HEK293 (cell line): ENCODE measurements at regions not wholly inside any gene's neighbourhood (a gene's known extent, or its start where the extent isn't known, plus 50 kb on each side); places are given as distances from the start of the nearest gene placed in this dataset.

Source experiments
- CTCF ChIA-PET: fragments of 350-600 bp; formaldehyde crosslinking; extraction: SDS; loops from one replicate; lab custom pipeline; 2021; ENCODE audit warnings: antibody characterized with exemption; lab: Yijun Ruan, JAX
- POLR2A ChIA-PET: fragments of 300-600 bp; formaldehyde crosslinking; extraction: SDS; loops from one replicate; lab custom pipeline; 2020; ENCODE audit warnings: antibody characterized with exemption, inconsistent platforms; lab: Yijun Ruan, JAX
- H3K27ac ChIP-seq: fragments of 200-500 bp; sonication (Bioruptor generic); 2 replicates; pipeline ENCODE4 v1.5.1; 2014; ENCODE audit warnings: low read depth, low read length, control low read depth, inconsistent platforms; ENCODE audit errors: extremely low read depth
- H3K36me3 ChIP-seq, 2 experiments: fragments of 200-500 bp in 1 of 2; sonication (Bioruptor generic) in 1 of 2; 1 replicate in 1 of 2; 2 replicates in 1 of 2; pipeline ENCODE4 v1.5.1; 2014 to 2017; ENCODE audit warnings: inconsistent platforms in 2 of 2, low read length in 2 of 2; ENCODE audit not compliant: control insufficient read depth in 2 of 2, insufficient read depth in 1 of 2
- H3K4me1 ChIP-seq: fragments of 200-500 bp; sonication (Bioruptor generic); 2 replicates; pipeline ENCODE4 v1.5.1; 2014; ENCODE audit warnings: mild to moderate bottlenecking, low read length, inconsistent platforms; ENCODE audit not compliant: control insufficient read depth, insufficient read depth
- H3K4me3 ChIP-seq: 2 replicates; pipeline ENCODE4 v1.5.1; 2011; ENCODE audit warnings: low read depth, mild to moderate bottlenecking, control low read depth, low read length, moderate library complexity
- H3K9me3 ChIP-seq: fragments of 200-500 bp; sonication (Bioruptor generic); 2 replicates; pipeline ENCODE4 v1.5.1; 2014; ENCODE audit warnings: low read depth, low read length, inconsistent platforms; ENCODE audit not compliant: control insufficient read depth, insufficient read depth
- HOXA7 ChIP-seq: sonication (generic); formaldehyde crosslinking; IDR thresholded peaks from 2 replicates; pipeline ENCODE4 v1.8.1; 2022; ENCODE audit warnings: missing genetic modification reagents, borderline replicate concordance
- KLF10 ChIP-seq: fragments of 450-650 bp; IDR thresholded peaks from 2 replicates; pipeline ENCODE4 v1.5.1; 2018; ENCODE audit warnings: missing biosample characterization, mild to moderate bottlenecking, missing genetic modification characterization
- PRDM4 ChIP-seq: fragments of 450-650 bp; formaldehyde crosslinking; IDR thresholded peaks from 2 replicates; pipeline ENCODE4 v1.5.1; 2017; ENCODE audit warnings: missing biosample characterization, missing genetic modification characterization
- TRIM28 ChIP-seq: IDR thresholded peaks from 2 replicates; pipeline ENCODE4 v1.6.1; 2011; ENCODE audit warnings: low read length, control low read depth, borderline replicate concordance
- YY1 ChIP-seq: fragments of 450-650 bp; formaldehyde crosslinking; IDR thresholded peaks from 2 replicates; pipeline ENCODE4 v1.5.1; 2018; ENCODE audit warnings: missing biosample characterization, missing genetic modification characterization
- ZBTB48 ChIP-seq: fragments of 450-650 bp; formaldehyde crosslinking; IDR thresholded peaks from 2 replicates; pipeline ENCODE4 v1.5.1; 2016; ENCODE audit warnings: missing biosample characterization, missing genetic modification characterization
- ZNF121 ChIP-seq: fragments of 450-650 bp; formaldehyde crosslinking; IDR thresholded peaks from 2 replicates; pipeline ENCODE4 v1.5.1; 2016; ENCODE audit warnings: missing biosample characterization, missing genetic modification characterization
- ZNF157 ChIP-seq: fragments of 450-650 bp; formaldehyde crosslinking; IDR thresholded peaks from 2 replicates; pipeline ENCODE4 v1.5.1; 2016; ENCODE audit warnings: missing biosample characterization, missing genetic modification characterization
- ZNF169 ChIP-seq: fragments of 450-650 bp; formaldehyde crosslinking; IDR thresholded peaks from 2 replicates; pipeline ENCODE4 v1.5.1; 2016; ENCODE audit warnings: missing biosample characterization, missing genetic modification characterization
- ZNF174 ChIP-seq: fragments of 450-650 bp; formaldehyde crosslinking; IDR thresholded peaks from 2 replicates; pipeline ENCODE4 v1.5.0; 2017; ENCODE audit warnings: missing biosample characterization, mild to moderate bottlenecking, missing genetic modification characterization
- ZNF280D ChIP-seq: fragments of 450-650 bp; formaldehyde crosslinking; IDR thresholded peaks from 2 replicates; pipeline ENCODE4 v1.5.1; 2016; ENCODE audit warnings: missing biosample characterization, missing genetic modification characterization
- ZNF292 ChIP-seq: fragments of 450-650 bp; formaldehyde crosslinking; IDR thresholded peaks from 2 replicates; pipeline ENCODE4 v1.5.1; 2016; ENCODE audit warnings: low read depth, missing biosample characterization, missing genetic modification characterization, borderline replicate concordance
- ZNF324 ChIP-seq: fragments of 450-650 bp; formaldehyde crosslinking; IDR thresholded peaks from 2 replicates; pipeline ENCODE4 v1.5.1; 2016; ENCODE audit warnings: missing biosample characterization, missing genetic modification characterization
- ZNF335 ChIP-seq: fragments of 450-650 bp; formaldehyde crosslinking; conservative IDR thresholded peaks from 2 replicates; pipeline ENCODE4 v1.5.1; 2016; ENCODE audit warnings: missing biosample characterization, missing genetic modification characterization
- ZNF366 ChIP-seq: fragments of 450-650 bp; formaldehyde crosslinking; conservative IDR thresholded peaks from 2 replicates; pipeline ENCODE4 v1.5.1; 2016; ENCODE audit warnings: missing biosample characterization, missing genetic modification characterization
- ZNF416 ChIP-seq: fragments of 450-650 bp; formaldehyde crosslinking; IDR thresholded peaks from 2 replicates; pipeline ENCODE4 v1.5.1; 2016; ENCODE audit warnings: missing biosample characterization, missing genetic modification characterization
- ZNF596 ChIP-seq: fragments of 450-650 bp; IDR thresholded peaks from 2 replicates; pipeline ENCODE4 v1.5.0; 2018; ENCODE audit warnings: missing biosample characterization, mild to moderate bottlenecking, missing genetic modification characterization, moderate library complexity
- ZNF629 ChIP-seq: fragments of 450-650 bp; formaldehyde crosslinking; IDR thresholded peaks from 2 replicates; pipeline ENCODE4 v1.5.1; 2017; ENCODE audit warnings: missing biosample characterization, missing genetic modification characterization
- ZNF692 ChIP-seq: fragments of 450-650 bp; formaldehyde crosslinking; IDR thresholded peaks from 2 replicates; pipeline ENCODE4 v1.5.1; 2016; ENCODE audit warnings: missing biosample characterization, missing genetic modification characterization
- ZSCAN18 ChIP-seq: fragments of 450-650 bp; formaldehyde crosslinking; IDR thresholded peaks from 2 replicates; pipeline ENCODE4 v1.5.1; 2016; ENCODE audit warnings: missing biosample characterization, missing genetic modification characterization
- ZSCAN23 ChIP-seq: fragments of 450-650 bp; formaldehyde crosslinking; IDR thresholded peaks from 2 replicates; pipeline ENCODE4 v1.5.1; 2016; ENCODE audit warnings: missing biosample characterization, missing genetic modification characterization
- ZXDB ChIP-seq: fragments of 450-650 bp; formaldehyde crosslinking; IDR thresholded peaks from 2 replicates; pipeline ENCODE4 v1.5.1; 2016; ENCODE audit warnings: missing biosample characterization, missing genetic modification characterization

- no peaks in the 10 kb centered on the region for H3K9me3 ChIP-seq
- H3K4me3 ChIP-seq: no peak overlapping the region
- CTCF ChIA-PET: interaction anchor here (0.6 to 1.5 kb wide), 3 partner anchors 8 to 1046 kb away, joined by 3 to 5 read pairs (median 3); no protein-coding TSS in a partner anchor
- no peaks in the 10 kb centered on the region for H3K4me1 ChIP-seq
- POLR2A ChIA-PET: no interaction called here
- H3K27ac ChIP-seq: no peak overlapping the region
- TF ChIP-seq ZNF416 (no peak), ZSCAN23 (tag by site-specific recombination) (no peak), ZNF169 (tag by site-specific recombination) (no peak), ZNF596 (tag by site-specific recombination) (no peak), ZNF280D (tag by site-specific recombination) (no peak), KLF10 (tag by site-specific recombination) (no peak), YY1 (tag by site-specific recombination) (no peak), ZNF324 (tag by site-specific recombination) (no peak), ZBTB48 (no peak), ZNF121 (tag by site-specific recombination) (no peak), ZNF335 (no peak), ZNF292 (tag by site-specific recombination) (no peak), ZSCAN18 (tag by site-specific recombination) (no peak), HOXA7 (CRISPR knock-in tag) (no peak), ZNF692 (tag by site-specific recombination) (no peak), TRIM28 (no peak), PRDM4 (tag by site-specific recombination) (no peak)
- H3K36me3 ChIP-seq: no peaks in the 10 kb centered on the region
These were observed 205.1 kb upstream of the UGT8 start for GRCh38 chr4:114393295-114394038.

- ChIA-PET POLR2A (no interaction called here), CTCF (interaction anchor here (0.6 kb wide), 1 partner anchor 8 kb away, joined by 4 read pairs; no protein-coding TSS in a partner anchor)
- Histone ChIP-seq H3K4me1 (no peaks in the 10 kb centered on the region), H3K9me3 (no peaks in the 10 kb centered on the region), H3K27ac (no peak overlapping the region), H3K4me3 (no peak overlapping the region), H3K36me3 (no peaks in the 10 kb centered on the region)
- no peak for TF ChIP-seq YY1 (tag by site-specific recombination)
- TF ChIP-seq ZXDB (tag by site-specific recombination): no peak
- no peak for TF ChIP-seq ZNF629 (tag by site-specific recombination)
- no peak for TF ChIP-seq ZNF174
- no peak for TF ChIP-seq ZNF366 (tag by site-specific recombination)
- no peak for TF ChIP-seq ZNF157 (tag by site-specific recombination)
These were observed 201.8 kb upstream of the UGT8 start for GRCh38 chr4:114396808-114397207.
